ENCODE measurements at regions not wholly inside any gene's neighbourhood (a gene's known extent, or its start where the extent isn't known, plus 50 kb on each side); places are given as distances from the start of the nearest gene placed in this dataset.
"Not testable (repeated sequence)": the region's sequence is repeated elsewhere in the genome, so short reads cannot be mapped to it uniquely, and the experiment has no call there.

DNA sequence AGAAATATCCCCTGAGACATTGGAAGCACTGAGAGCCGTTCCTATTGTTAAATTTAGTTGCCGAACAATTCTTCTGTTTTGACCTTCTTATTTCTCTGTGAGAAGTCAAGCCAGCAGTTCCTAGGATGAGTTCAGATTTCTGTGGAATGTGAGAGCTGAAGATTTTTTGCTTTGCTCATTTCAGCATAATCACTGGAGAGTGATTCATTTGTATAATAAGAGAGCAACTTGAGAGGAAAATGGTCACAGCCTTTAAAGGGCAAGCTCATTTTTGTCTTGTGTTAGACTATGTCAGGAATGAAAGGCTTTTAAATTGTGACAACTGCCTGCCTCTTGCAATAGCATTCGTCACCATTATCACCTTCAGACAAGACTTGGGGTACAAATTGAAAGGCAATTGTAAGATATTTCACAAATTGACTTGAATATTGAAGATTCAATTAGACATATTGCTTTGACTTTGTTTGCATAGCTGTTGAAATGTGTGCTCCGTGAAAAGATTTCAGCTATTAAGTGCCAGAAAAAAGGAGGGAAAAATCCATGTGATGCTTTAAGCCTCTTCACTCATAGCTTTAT lies 900.0 kb upstream of the GOT2 start:
- DNase-seq (ENCODE audit: low read depth in 3 of 3): no peak

DNA sequence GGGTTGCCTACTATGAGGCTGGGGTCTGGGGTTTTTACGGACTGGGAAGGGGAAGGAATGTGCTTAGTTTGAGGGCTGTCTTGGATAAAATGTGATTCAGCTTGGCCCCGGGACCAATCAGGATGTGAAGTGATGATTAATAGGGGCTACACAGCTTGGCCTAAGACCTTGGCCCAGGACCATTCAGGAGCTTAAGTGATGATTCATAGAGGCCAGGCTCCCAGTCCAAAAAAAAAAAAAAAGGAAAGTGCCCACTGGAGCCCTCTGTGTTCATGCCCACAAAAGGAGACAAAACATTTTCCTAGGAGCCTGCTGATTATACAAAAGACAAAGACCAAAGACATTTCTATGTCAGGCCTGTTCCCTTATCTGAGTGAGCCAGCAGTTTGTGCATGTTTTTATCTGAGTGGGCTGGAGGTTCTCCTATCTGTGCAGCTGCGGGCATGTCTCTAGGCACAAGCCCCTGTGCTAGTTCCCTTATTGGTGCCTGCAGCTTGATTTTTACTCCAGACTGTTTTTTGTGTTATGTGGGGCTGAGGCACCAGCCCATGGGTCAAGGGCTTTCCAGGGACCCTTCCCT lies 898.2 kb upstream of the GOT2 start:
- DNase-seq (ENCODE audit: low read depth in 3 of 3): no peak

DNA sequence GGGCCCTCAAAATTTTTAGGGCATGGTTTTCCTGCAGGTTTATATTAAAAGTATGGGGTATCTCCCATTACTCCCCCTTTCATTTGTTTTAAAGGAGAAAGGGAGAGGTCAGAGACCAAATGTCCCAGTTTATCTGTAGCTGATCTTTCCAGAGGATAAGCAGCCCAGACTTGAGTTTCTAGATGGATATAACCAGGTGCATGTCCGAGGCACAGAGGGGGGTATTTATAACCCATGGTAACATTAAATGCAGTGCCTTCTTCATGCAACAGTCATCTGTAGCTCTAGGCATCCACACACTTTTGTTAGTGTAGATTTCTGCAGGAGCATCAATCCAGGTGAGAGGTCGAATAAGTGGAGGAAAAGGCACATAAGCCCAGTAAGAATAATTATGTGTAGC lies 890.3 kb upstream of the GOT2 start:
- DNase-seq (ENCODE audit: low read depth in 3 of 3): not testable (repeated sequence)

DNA sequence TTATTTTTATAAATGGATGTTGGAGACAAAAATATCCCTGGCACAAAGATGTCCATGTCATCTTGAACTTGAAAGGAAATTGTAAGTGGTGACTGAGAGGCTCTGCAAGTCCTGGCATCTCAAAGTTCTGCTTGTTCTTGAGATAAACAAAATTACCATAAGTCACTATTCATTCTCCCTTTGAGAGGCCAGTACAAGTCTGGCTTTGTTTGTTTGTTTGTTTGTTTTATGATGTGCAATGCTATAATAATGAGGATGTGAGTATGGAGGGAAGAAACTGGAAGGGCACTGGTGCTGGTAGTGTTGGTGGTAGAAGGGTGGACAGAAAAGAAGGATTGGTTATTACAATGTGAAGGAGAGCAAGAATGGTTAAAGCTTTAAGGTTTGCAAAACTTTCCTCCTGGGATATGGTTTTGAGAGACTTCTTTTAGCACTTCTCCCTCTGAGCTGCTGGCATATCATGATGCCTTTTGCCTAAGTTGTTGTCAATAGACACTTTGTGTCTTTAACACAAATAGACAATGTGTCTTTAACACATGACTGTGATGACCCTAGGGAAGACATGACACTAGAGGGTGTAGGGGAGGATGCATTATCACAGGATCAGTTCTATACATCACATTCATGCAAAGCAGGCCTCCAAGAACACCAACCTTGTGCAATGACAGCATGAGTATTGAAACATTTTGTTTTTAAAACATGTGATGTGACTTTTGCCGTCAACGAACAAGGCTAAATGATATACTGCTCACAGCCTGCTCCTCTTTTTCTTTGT lies 880.5 kb upstream of the GOT2 start:
- no peak for DNase-seq (ENCODE audit: low read depth in 3 of 3)

DNA sequence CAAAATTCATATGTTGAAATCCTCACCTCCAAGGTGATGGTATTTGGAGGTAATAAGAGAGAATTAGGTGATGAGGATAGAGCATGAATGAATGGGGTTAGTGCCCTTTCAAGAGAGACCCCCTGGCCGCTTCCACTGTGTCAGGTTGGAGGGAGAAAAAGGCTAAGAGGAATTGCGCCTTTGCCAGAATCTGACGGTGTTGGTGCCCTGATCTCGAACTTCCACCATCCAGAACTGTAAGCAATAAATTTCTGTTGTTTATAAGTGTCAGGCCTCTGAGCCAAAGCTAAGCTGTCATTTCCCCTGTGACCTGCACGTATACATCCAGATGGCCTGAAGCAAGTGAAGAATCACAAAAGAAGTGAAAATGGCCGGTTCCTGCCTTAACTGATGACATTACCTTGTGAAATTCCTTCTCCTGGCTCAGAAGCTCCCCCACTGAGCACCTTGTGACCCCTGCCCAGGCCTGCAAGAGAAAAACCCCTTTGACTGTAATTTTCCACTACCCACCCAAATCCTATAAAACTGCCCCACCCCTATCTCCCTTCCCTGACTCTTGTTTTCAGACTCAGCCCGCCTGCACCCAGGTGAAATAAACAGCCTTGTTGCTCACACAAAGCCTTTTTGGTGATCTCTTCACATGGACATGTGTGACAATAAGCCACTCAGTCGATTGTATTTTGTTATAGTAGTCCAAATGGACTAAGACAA lies 878.9 kb upstream of the GOT2 start:
- DNase-seq (ENCODE audit: low read depth in 3 of 3): not testable (repeated sequence)

DNA sequence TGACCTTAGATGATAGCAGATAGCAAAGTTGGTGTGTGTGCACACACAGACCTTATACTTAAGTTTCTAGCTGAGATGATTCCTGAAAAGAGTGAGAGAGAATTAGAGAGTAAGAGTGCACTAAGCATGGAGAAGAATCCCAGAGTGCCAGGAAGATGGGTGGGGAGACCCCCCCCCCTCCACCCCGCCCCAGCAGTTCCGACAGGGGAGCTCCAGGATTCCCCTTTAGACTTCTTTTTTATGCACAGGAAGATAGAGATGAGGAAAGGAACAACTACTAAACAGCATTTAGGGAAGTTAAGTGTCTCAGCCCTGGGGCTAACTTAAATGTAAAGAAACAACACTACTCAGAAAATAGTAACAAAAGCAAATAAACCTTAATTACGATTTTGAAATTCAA lies 878.0 kb upstream of the GOT2 start:
- no peak for DNase-seq (ENCODE audit: low read depth in 3 of 3)

DNA sequence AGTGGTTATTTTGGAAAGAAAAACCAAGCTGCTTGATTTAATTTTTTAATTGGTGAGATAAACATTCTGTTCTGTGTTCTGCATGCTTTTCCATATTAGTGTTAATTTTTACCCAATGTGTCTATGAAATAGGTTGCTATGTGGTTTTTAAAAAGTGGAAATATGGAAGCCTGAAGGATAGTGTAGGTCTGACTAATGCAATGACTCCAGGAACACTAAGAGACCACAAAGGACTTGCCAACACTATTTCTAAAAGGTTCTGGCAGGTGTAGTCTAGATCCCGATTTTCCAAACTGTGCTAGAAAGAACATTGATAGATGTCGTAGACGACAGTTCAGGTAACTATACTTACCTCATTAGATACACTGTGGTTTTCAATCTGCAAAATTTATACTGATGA lies 877.4 kb upstream of the GOT2 start:
- DNase-seq (ENCODE audit: low read depth in 3 of 3): no peak

DNA sequence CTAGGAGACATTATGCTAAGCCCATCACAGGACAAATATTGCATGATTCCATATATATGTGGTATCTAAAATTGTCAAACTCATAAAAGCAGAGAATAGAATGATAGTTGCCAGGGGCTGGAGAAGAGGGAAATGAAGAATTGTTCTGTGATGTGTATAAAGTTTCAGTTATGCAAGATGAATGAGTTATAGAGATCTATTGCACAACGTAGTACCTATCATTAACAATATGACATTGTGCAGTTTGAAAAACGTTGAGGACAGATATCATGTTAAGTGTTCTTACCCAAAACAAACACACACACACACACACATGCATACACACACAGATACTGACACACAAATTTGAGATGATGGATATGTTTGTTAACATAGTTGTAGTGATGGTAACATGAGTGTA lies 871.6 kb upstream of the GOT2 start:
- no peak for DNase-seq (ENCODE audit: low read depth in 3 of 3)

DNA sequence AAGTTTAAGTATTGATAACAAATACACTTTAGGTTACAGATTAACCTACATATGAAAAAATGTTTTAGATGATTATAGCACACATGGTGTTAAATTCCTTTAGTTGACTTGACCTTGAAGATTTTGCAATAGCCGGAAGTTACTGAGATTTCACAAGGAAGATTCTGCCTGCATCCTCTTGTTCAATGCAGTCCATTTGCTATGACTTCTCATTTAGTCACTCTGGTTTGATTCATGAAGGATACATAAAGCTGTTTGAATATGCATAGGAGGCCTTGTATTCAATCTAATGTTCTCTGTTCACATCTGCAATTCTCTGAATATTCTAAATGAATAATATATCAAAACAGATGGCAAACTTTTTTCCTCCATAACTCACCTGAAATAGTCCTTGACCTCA lies 870.2 kb upstream of the GOT2 start:
- DNase-seq (ENCODE audit: low read depth in 3 of 3): no peak

DNA sequence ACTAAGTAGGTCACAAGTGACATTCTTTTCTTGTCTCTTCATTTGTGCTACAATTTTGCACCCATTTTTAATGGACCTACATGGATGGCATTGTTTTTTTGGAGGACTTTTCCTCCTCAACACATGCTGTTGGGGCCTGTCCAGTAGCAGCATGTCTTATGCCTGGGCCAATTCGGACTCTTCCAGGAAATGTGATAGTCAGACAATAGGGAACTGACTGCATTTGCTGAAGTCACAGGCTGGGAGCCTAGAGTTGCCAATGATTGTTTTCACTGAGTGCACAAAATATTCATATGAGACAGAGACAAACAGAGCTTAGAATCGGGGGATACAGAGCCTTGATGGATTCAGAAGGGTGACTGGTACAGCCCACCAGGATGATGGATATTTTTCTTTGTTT lies 867.3 kb upstream of the GOT2 start:
- DNase-seq (ENCODE audit: low read depth in 3 of 3): no peak

DNA sequence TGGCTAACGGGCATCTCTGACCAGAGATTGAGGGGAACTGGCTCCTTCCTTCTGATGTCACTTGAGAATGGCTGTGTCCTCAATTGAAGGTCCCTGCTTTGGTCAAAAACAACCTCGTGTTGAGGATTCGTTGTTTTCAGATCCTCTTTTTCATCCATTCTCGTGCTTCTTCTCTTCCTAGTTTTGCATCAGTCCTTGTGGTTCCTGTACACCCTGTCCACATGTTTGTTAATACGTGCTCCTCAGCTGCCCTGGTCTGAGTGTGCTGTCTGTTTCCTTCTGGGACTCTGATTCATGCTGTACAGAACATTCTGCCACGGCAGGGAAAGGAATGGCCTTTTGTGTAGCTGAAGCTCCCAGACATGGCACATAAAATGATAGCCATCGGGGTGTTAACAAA lies 863.2 kb upstream of the GOT2 start:
- no peak for DNase-seq (ENCODE audit: low read depth in 3 of 3)

DNA sequence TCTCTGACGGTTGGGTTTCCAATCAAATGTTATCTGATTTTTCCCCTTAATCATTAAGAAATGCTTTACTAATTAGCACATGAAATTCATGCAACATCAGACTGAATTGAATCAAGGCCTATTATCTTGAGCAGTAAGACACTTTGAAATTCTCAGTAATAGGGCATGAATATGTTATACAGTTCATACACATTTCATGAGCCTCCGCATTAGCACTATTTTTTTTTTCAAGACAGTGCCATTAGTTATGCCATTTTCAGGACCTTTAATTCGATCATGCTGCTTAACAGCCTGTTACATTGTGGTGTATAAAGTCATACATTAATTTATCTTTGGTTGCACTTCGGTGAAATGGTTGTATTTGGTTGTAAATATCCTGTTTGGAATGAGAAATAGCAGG lies 862.6 kb upstream of the GOT2 start:
- DNase-seq (ENCODE audit: low read depth in 3 of 3): no peak

DNA sequence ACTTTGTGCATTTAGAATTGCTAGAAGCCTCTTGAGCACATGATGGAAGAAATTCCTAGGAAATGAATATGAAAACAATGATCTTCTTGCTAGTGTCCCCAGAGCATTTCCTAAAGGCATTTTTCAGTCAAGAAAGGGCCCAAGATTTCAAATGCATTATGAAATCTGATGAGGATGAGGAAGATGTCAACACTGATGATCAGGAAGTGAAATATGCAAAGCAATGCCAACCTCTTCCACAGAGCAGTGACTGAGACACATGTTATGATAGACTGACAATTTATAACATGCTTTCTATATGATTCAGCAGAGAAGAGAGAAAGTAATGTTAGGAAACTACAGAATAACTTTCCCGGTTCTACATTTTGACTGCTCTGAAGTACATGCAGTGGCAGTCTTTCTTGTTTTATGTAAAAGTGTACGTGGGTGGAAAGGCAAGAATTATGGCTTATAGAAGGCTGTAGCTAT lies 859.1 kb upstream of the GOT2 start:
- no peak for DNase-seq (ENCODE audit: low read depth in 3 of 3)

DNA sequence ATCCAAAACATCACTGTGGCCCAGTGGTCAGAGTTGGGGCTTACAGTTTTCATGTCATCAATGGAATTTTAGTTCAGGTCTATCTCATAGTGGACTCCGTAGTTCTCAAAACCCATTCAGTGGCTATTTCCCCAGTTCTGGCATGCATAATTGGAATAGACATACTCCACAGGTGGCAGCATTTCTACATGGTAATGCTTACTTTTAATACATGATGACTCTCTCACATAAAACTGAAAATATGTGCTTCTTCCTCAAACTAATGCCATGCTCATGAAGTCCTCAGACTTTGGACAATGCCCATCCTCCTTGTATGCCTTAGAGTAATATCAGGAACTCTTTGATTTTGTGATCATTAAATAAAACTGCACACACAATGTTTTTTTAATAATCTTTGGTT lies 857.4 kb upstream of the GOT2 start:
- no peak for DNase-seq (ENCODE audit: low read depth in 3 of 3)

DNA sequence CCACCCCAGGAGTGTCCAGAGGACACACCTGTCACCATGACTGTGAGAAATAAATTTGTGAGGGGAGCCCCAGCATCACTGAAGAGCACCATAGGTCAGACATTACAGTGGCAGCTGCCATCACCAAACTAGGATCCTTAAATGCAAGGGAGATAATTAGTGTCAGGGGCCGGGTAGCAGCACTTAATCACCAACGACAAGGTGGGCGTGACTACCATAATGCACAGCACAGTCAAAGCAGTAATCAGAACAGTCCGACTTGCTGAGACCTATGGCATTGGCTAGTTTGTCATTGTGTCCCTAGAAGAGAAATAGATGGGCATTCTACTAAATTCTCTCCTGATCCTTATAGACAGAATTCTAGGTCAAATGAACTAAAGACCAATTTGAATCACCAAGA lies 856.7 kb upstream of the GOT2 start:
- no peak for DNase-seq (ENCODE audit: low read depth in 3 of 3)

DNA sequence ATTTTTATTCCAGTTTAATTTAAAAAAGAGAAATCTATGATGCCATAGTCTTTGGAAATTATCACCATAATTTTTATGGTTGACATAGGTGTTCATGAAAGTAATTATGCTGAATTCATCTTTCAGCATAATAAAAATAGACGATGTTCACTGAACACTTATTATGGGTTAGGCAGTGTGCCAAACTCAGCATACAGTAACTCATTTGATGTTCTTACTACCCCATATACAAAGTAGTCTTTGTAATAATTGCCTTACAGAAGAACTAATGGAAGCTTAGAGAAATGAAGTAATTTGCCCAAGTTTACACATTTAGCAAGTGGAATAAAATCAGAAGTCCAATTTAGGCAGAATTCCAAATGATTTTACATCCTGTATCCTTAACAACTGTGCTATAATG lies 852.2 kb upstream of the GOT2 start:
- DNase-seq (ENCODE audit: low read depth in 3 of 3): no peak

DNA sequence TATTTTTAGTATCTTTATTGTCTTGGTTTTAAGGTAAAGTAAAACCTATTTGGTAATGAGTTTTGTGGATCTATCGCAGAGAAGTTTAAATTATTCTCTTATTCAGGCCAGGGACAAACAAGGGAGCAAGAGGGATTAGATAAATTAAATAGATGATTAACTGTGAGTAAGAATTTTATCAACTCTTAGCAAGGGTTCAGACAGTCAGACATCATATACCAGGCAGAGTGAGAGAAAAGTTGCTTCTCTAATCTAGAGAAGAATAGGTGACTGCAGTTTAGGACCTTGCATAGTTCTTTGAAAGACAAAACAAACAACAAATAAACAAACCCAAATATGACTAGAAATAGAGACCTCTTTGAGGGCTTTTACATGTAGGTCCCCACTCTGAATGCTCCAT lies 840.2 kb upstream of the GOT2 start:
- DNase-seq (ENCODE audit: low read depth in 3 of 3): no peak

DNA sequence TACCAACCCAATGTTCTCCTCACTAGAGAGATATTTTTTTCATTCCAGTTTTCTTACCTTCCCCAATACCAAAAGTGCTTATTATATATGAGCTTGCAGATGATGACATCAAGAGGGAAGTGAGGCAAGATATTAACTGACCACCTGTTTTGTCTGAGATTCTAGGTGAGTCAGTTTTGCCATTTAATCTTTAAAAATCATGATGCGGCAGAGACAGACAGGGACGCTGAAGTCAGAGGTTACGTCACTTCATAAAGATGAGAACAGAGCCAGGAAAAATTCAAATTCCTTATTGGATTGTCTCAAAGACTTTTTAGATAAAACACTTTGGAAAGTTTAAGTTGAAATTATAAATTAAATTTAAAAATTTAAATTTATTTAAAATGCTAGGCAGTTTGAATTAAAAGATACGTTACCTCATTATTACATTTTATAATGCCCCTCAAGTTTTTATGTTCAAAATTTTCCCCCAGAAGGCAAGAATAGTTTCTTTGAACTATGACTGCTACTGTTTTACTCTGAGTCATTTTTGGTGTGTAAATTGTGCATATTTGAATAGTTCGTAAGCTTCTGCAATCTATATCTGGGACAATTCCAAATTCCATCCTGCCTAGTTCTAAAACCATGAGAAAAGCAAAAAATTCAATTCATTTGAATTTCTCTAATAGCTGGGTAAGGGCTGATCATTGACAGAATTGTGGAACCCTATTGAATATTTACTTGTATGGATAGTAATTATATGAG lies 839.6 kb upstream of the GOT2 start:
- no peak for DNase-seq (ENCODE audit: low read depth in 3 of 3)

DNA sequence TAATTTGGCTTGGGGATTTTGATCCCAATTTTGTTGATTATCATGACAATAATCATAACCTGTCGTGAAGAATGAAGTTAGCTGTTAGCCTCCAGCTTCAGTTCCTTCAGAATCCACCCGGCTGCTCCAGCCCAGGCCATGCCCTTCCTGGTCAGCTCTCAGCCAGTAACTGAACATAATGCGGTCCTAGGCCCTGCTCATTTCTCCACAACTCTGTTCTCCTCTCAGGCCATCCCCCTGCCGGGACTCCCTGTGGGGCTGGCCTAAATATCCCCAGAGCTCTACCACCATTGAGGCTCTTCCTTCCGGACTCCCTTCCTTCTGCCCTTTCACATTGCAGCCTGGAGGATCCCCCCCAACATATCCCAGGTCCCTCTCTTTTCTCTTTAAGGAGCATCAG lies 833.4 kb upstream of the GOT2 start:
- DNase-seq (ENCODE audit: low read depth in 3 of 3): no peak

DNA sequence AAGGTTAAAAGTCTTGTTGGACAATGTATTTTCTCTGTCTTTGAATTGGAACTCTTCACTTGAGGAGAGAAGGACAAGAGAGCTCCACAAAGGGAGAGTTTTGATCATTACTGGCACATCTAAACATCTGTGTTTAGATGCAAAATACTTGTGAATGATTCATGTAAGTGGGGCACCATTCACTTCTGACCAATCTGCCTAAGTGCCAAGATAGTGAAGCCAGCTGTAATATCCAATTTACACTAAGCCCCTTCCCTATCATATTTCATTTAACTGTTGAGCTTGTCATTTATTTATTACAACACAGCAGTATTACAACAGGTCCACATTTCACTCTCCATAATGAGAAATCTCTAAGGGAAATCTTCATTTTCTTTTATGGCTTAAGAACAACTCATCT lies 832.3 kb upstream of the GOT2 start:
- DNase-seq (ENCODE audit: low read depth in 3 of 3): no peak

DNA sequence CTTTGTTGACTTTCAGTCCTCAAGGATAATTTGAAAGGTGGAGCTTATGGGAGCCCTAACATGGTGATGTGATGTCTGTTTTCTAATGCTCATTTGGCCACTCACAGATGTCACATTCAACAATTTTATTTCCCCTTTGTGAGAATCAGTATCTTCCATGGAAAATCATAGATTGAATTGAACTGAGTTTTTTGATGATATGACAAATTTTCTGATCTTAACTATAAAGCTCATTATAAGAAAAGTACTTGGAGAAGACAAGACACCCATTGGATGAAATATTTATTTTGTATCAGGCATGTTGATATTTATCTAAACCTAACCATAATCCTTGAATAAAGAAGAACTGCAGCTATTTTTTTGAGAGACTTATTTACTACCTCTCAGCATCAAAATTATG lies 824.6 kb upstream of the GOT2 start:
- DNase-seq (ENCODE audit: low read depth in 3 of 3): no peak

DNA sequence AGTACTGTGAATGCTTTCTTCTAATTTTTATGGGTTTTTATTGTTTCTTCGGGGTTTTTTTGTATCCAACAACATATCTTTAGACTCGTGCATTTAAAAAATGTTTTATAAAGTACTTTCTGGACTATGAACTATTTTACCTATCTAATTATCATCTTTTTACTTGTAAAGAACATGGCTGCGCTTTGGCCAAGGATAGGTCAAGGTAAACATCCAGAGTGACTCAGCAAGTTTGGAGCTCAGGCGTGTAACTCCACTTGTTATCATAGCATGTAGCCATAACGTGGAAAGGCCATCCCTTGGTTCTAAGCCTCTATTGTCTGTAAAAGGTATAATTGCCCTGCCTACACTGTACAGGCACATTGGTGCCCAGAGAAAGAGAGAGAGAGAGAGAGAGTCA lies 818.0 kb upstream of the GOT2 start:
- DNase-seq (ENCODE audit: low read depth in 3 of 3): no peak

All from stimulated activated CD4-positive, alpha-beta T cell treated with anti-CD3 and anti-CD28 coated beads, TNF-alpha, amount 100 ng/mL, for 48 hours (primary cell).